ENCODE measurements at regions not wholly inside any gene's neighbourhood (a gene's known extent, or its start where the extent isn't known, plus 50 kb on each side); places are given as distances from the start of the nearest gene placed in this dataset.

GRCh38 chr18:64519201-64519600 is 370.3 kb upstream of the LINC00305 start:
- TF ChIP-seq, protein P1, sequence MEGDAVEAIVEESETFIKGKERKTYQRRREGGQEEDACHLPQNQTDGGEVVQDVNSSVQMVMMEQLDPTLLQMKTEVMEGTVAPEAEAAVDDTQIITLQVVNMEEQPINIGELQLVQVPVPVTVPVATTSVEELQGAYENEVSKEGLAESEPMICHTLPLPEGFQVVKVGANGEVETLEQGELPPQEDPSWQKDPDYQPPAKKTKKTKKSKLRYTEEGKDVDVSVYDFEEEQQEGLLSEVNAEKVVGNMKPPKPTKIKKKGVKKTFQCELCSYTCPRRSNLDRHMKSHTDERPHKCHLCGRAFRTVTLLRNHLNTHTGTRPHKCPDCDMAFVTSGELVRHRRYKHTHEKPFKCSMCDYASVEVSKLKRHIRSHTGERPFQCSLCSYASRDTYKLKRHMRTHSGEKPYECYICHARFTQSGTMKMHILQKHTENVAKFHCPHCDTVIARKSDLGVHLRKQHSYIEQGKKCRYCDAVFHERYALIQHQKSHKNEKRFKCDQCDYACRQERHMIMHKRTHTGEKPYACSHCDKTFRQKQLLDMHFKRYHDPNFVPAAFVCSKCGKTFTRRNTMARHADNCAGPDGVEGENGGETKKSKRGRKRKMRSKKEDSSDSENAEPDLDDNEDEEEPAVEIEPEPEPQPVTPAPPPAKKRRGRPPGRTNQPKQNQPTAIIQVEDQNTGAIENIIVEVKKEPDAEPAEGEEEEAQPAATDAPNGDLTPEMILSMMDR (IDR thresholded peaks at IDR 0.05) = no peak
- TF ChIP-seq POLR2A (IDR thresholded peaks at IDR 0.05) = no peak

All from body of pancreas (tissue), 4 donors.